Kidney (tissue), 13 donors: ENCODE measurements at regions not wholly inside any gene's neighbourhood (a gene's known extent, or its start where the extent isn't known, plus 50 kb on each side); places are given as distances from the start of the nearest gene placed in this dataset.

Experiments used
- DNase-seq, 5 donors: peaks; one replicate each; pipeline ENCODE4 v3.0.0-alpha.2; 2013 to 2020
- FAIRE-seq: peaks from 2 replicates; lab custom pipeline; 2012; peaks lifted over from hg19 to GRCh38; lab: Jason Lieb, UNC
- H3K27ac ChIP-seq, 2 donors: one replicate each; pipeline ENCODE4 v1.7.0; 2013; ENCODE audit warnings: low read depth in 2 of 2, low read length in 2 of 2, inconsistent platforms in 1 of 2
- H3K27me3 ChIP-seq: one replicate; pipeline ENCODE4 v1.7.1; 2013; ENCODE audit warnings: low read length, inconsistent platforms; ENCODE audit not compliant: control insufficient read depth, insufficient read depth
- H3K36me3 ChIP-seq, 3 donors: one replicate each; pipeline versions ENCODE4 v1.7.0 to v1.7.1; 2013; ENCODE audit warnings: low read length in 3 of 3, control low read depth in 1 of 3, inconsistent platforms in 1 of 3; ENCODE audit not compliant: insufficient read depth in 3 of 3, control insufficient read depth in 2 of 3
- H3K4me1 ChIP-seq, 3 donors: one replicate each; pipeline versions ENCODE4 v1.7.0 to v1.7.1; 2013; ENCODE audit warnings: low read length in 3 of 3, inconsistent platforms in 1 of 3, low read depth in 1 of 3; ENCODE audit not compliant: control insufficient read depth in 2 of 3, insufficient read depth in 2 of 3
- H3K4me3 ChIP-seq, 3 donors: one replicate each; pipeline versions ENCODE4 v1.7.0 to v1.8.1; 2013; ENCODE audit warnings: low read length in 3 of 3, control low read depth in 1 of 3, inconsistent platforms in 1 of 3
- H3K9ac ChIP-seq, 3 donors: one replicate each; pipeline versions ENCODE4 v1.7.0 to v1.7.1; 2013; ENCODE audit warnings: low read length in 3 of 3, control low read depth in 1 of 3, inconsistent platforms in 1 of 3
- H3K9me3 ChIP-seq, 3 donors: one replicate each; pipeline versions ENCODE4 v1.7.0 to v1.7.1; 2013; ENCODE audit warnings: low read length in 3 of 3, control low read depth in 1 of 3, inconsistent platforms in 1 of 3; ENCODE audit not compliant: control insufficient read depth in 2 of 3, insufficient read depth in 1 of 3
- CTCF ChIP-seq: IDR thresholded peaks from 3 replicates; pipeline ENCODE4 v1.5.1; 2012; ENCODE audit warnings: mild to moderate bottlenecking, moderate library complexity, borderline replicate concordance; ENCODE audit not compliant: insufficient read depth; ENCODE audit errors: extremely low read depth
- intact Hi-C: fragments of 100-400 bp; cut with DNase I; formaldehyde crosslinking; loops from one replicate; pipeline ENCODE4 v1.11.1; 2022
- donor health status: control.
- donor health status: control.
- donor health status: control.
- donor health status: control.
- donor health status: control.
- donor health status: DM: yes; HTN: yes; CAD: no.
- donor health status: Normal renal cell carcinoma (clear cell type).

GRCh38 chr3:101144105-101144504 lies 150.9 kb upstream of the ABI3BP start:
- no peaks in the 10 kb centered on the region for H3K27me3 ChIP-seq
- no peaks in the 10 kb centered on the region for H3K36me3 ChIP-seq
- FAIRE-seq (no peak), DNase-seq (no peak)
- intact Hi-C loops = no loop called here
- H3K4me3 ChIP-seq = no peak overlapping the region
- H3K4me1 ChIP-seq = no peaks in the 10 kb centered on the region
- no peaks in the 10 kb centered on the region for H3K9me3 ChIP-seq
- H3K27ac ChIP-seq = no peak overlapping the region
- no peak for TF ChIP-seq CTCF
- no peak overlapping the region for H3K9ac ChIP-seq

GRCh38 chr3:101143012-101143411 lies 149.8 kb upstream of the ABI3BP start:
- intact Hi-C loops = no loop called here
- no peaks in the 10 kb centered on the region for H3K27me3 ChIP-seq
- H3K36me3 ChIP-seq = no peaks in the 10 kb centered on the region
- no peak overlapping the region for H3K4me3 ChIP-seq
- no peaks in the 10 kb centered on the region for H3K4me1 ChIP-seq
- H3K27ac ChIP-seq = no peak overlapping the region
- no peak overlapping the region for H3K9ac ChIP-seq
- no peak for FAIRE-seq
- no peak for TF ChIP-seq CTCF
- H3K9me3 ChIP-seq = no peaks in the 10 kb centered on the region
- DNase-seq = no peak

GRCh38 chr3:101142160-101142559 lies 148.9 kb upstream of the ABI3BP start:
- no peak for FAIRE-seq
- intact Hi-C loops = no loop called here
- DNase-seq = no peak

More at GRCh38 chr3:101142160-101142559, 148.9 kb upstream of the ABI3BP start:
- Histone ChIP-seq H3K27me3 (no peaks in the 10 kb centered on the region), H3K36me3 (no peaks in the 10 kb centered on the region), H3K4me3 (no peak overlapping the region), H3K9ac (no peak overlapping the region), H3K27ac (no peak overlapping the region), H3K4me1 (no peaks in the 10 kb centered on the region), H3K9me3 (no peaks in the 10 kb centered on the region)
- no peak for TF ChIP-seq CTCF
